HG03103 (cell line): ENCODE measurements at regions not wholly inside any gene's neighbourhood (a gene's known extent, or its start where the extent isn't known, plus 50 kb on each side); places are given as distances from the start of the nearest gene placed in this dataset.
"Not testable (repeated sequence)": the region's sequence is repeated elsewhere in the genome, so short reads cannot be mapped to it uniquely, and the experiment has no call there.

ENCODE experiments used
- ATAC-seq: cut with Tn5 transposase; IDR thresholded peaks from one replicate; pipeline ENCODE4 v1.9.1; 2021; ENCODE audit warnings: low read depth; ENCODE audit not compliant: unreplicated experiment

- no peak for ATAC-seq
Observed at GRCh38 chr11:92123540-92123939, 101.1 kb upstream of the FAT3 start.

GRCh38 chr11:92122561-92122960 is 102.1 kb upstream of the FAT3 start:
- no peak for ATAC-seq

- ATAC-seq: no peak
Observed at GRCh38 chr11:92111287-92111686, 113.3 kb upstream of the FAT3 start.

GRCh38 chr11:92109466-92109865 is 115.2 kb upstream of the FAT3 start:
- no peak for ATAC-seq

- no peak for ATAC-seq
Observed at GRCh38 chr11:92107331-92107730, 117.3 kb upstream of the FAT3 start.

- no peak for ATAC-seq
Observed at GRCh38 chr11:92104349-92104748, 120.3 kb upstream of the FAT3 start.

GRCh38 chr11:92101920-92102319 is 122.7 kb upstream of the FAT3 start:
- ATAC-seq: no peak

GRCh38 chr11:92099183-92099582 is 125.4 kb upstream of the FAT3 start:
- ATAC-seq: no peak

GRCh38 chr11:92098172-92098571 is 126.4 kb upstream of the FAT3 start:
- no peak for ATAC-seq

- ATAC-seq: no peak
Observed at GRCh38 chr11:92087725-92088537, 136.7 kb upstream of the FAT3 start.

- ATAC-seq: no peak
Observed at GRCh38 chr11:92083123-92083522, 141.5 kb upstream of the FAT3 start.

- no peak for ATAC-seq
Observed at GRCh38 chr11:92082652-92083051, 142.0 kb upstream of the FAT3 start.

GRCh38 chr11:92074498-92074897 is 150.1 kb upstream of the FAT3 start:
- ATAC-seq: not testable (repeated sequence)

GRCh38 chr11:92071660-92072059 is 153.0 kb upstream of the FAT3 start:
- ATAC-seq: no peak

GRCh38 chr11:92070026-92070889 is 154.4 kb upstream of the FAT3 start:
- ATAC-seq: no peak

- no peak for ATAC-seq
Observed at GRCh38 chr11:92067016-92067415, 157.6 kb upstream of the FAT3 start.

GRCh38 chr11:92061456-92062062 is 163.1 kb upstream of the FAT3 start:
- ATAC-seq: no peak

- no peak for ATAC-seq
Observed at GRCh38 chr11:92057849-92058442, 166.7 kb upstream of the FAT3 start.

GRCh38 chr11:92053216-92053615 is 171.4 kb upstream of the FAT3 start:
- no peak for ATAC-seq

- no peak for ATAC-seq
Observed at GRCh38 chr11:92050305-92050704, 174.3 kb upstream of the FAT3 start.

- ATAC-seq: no peak
Observed at GRCh38 chr11:92048415-92048814, 176.2 kb upstream of the FAT3 start.
